Activated naive CD4-positive, alpha-beta T cell treated with anti-CD3 and anti-CD28 coated beads for 36 hours (primary cell): ENCODE measurements at regions not wholly inside any gene's neighbourhood (a gene's known extent, or its start where the extent isn't known, plus 50 kb on each side); places are given as distances from the start of the nearest gene placed in this dataset.
"Not testable (repeated sequence)": the region's sequence is repeated elsewhere in the genome, so short reads cannot be mapped to it uniquely, and the experiment has no call there.

Source experiments
- CTCF ChIA-PET: fragments of 350-600 bp; sonication (Branson Sonifier 250); formaldehyde crosslinking; loops from one replicate; lab custom pipeline; 2021; ENCODE audit warnings: antibody characterized with exemption; lab: Charles Lee
- DNase-seq: peaks from one replicate; pipeline ENCODE4 v3.0.0-alpha.2; 2020
- H3K27ac Mint-ChIP-seq: one replicate; pipeline ENCODE4 v1.8.0; 2021; ENCODE audit warnings: mild to moderate bottlenecking, mixed read lengths
- H3K27me3 Mint-ChIP-seq: one replicate; pipeline ENCODE4 v1.8.0; 2021; ENCODE audit warnings: low read depth, mixed read lengths
- H3K36me3 Mint-ChIP-seq: one replicate; pipeline ENCODE4 v1.8.0; 2021; ENCODE audit warnings: low read depth, mixed read lengths
- H3K4me1 Mint-ChIP-seq: one replicate; pipeline ENCODE4 v1.8.0; 2021; ENCODE audit warnings: low read depth, mixed read lengths
- H3K4me3 Mint-ChIP-seq: one replicate; pipeline ENCODE4 v1.8.0; 2021; ENCODE audit warnings: mild to moderate bottlenecking, moderate library complexity, mixed read lengths
- H3K9me3 Mint-ChIP-seq: one replicate; pipeline ENCODE4 v1.8.0; 2021; ENCODE audit warnings: mixed read lengths
- intact Hi-C: fragments of 100-400 bp; cut with micrococcal nuclease; formaldehyde crosslinking; loops from one replicate; pipeline ENCODE4 v1.15.1; 2023

GRCh38 chr11:96524475-96524874, 134.7 kb downstream of the JRKL start:
- peaks cover 5% of the 10 kb centered on the region for H3K27me3 Mint-ChIP-seq
- H3K36me3 Mint-ChIP-seq, result no peaks in the 10 kb centered on the region
- peaks cover 9% of the 10 kb centered on the region for H3K9me3 Mint-ChIP-seq
- intact Hi-C loops, result no loop called here
- DNase-seq, result no peak
- CTCF ChIA-PET, result interaction anchor here (0.7 to 0.9 kb wide), 2 partner anchors 24 to 30 kb away, joined by 3 to 4 read pairs; no protein-coding TSS in a partner anchor
- H3K4me1 Mint-ChIP-seq, result no peaks in the 10 kb centered on the region
- no peak overlapping the region for H3K4me3 Mint-ChIP-seq
- H3K27ac Mint-ChIP-seq, result no peak overlapping the region

GRCh38 chr11:96530473-96530872, 140.7 kb downstream of the JRKL start:
- no peak for DNase-seq
- Mint-ChIP-seq H3K9me3 (peaks cover 14% of the 10 kb centered on the region), H3K36me3 (no peaks in the 10 kb centered on the region), H3K27ac (no peak overlapping the region), H3K4me1 (no peaks in the 10 kb centered on the region), H3K4me3 (no peak overlapping the region), H3K27me3 (peaks cover 5% of the 10 kb centered on the region)
- intact Hi-C loops, result no loop called here
- CTCF ChIA-PET, result no interaction called here

- H3K9me3 Mint-ChIP-seq, result peaks cover 3% of the 10 kb centered on the region
These were observed 148.3 kb downstream of the JRKL start for GRCh38 chr11:96538104-96538503.

GRCh38 chr11:96538622-96539021, 148.8 kb downstream of the JRKL start:
- intact Hi-C loops, result no loop called here
- no peak overlapping the region for H3K4me3 Mint-ChIP-seq
- no peaks in the 10 kb centered on the region for H3K36me3 Mint-ChIP-seq
- peaks cover 5% of the 10 kb centered on the region for H3K27me3 Mint-ChIP-seq
- no peak for DNase-seq
- CTCF ChIA-PET, result interaction anchor here (2.2 kb wide), 1 partner anchor 74 kb away, joined by 7 read pairs; no protein-coding TSS in a partner anchor
- no peaks in the 10 kb centered on the region for H3K9me3 Mint-ChIP-seq
- no peak overlapping the region for H3K27ac Mint-ChIP-seq
- no peaks in the 10 kb centered on the region for H3K4me1 Mint-ChIP-seq

More at GRCh38 chr11:96538104-96538503, 148.3 kb downstream of the JRKL start:
- H3K4me3 Mint-ChIP-seq, result no peak overlapping the region
- CTCF ChIA-PET, result interaction anchor here (2.2 kb wide), 1 partner anchor 74 kb away, joined by 7 read pairs; no protein-coding TSS in a partner anchor
- no peaks in the 10 kb centered on the region for H3K36me3 Mint-ChIP-seq
- H3K27me3 Mint-ChIP-seq, result peaks cover 5% of the 10 kb centered on the region
- no peaks in the 10 kb centered on the region for H3K4me1 Mint-ChIP-seq
- H3K27ac Mint-ChIP-seq, result no peak overlapping the region
- DNase-seq, result no peak
- intact Hi-C loops, result no loop called here

GRCh38 chr11:96540875-96541274, 151.1 kb downstream of the JRKL start:
- CTCF ChIA-PET, result no interaction called here
- no peaks in the 10 kb centered on the region for H3K4me1 Mint-ChIP-seq
- H3K4me3 Mint-ChIP-seq, result no peak overlapping the region
- no peaks in the 10 kb centered on the region for H3K36me3 Mint-ChIP-seq
- intact Hi-C loops, result no loop called here
- DNase-seq, result no peak
- peaks cover 10% of the 10 kb centered on the region for H3K27me3 Mint-ChIP-seq
- H3K9me3 Mint-ChIP-seq, result no peaks in the 10 kb centered on the region
- no peak overlapping the region for H3K27ac Mint-ChIP-seq

GRCh38 chr11:96543177-96543576, 153.4 kb downstream of the JRKL start:
- H3K9me3 Mint-ChIP-seq, result no peaks in the 10 kb centered on the region
- no peak for DNase-seq
- H3K4me1 Mint-ChIP-seq, result no peaks in the 10 kb centered on the region
- CTCF ChIA-PET, result no interaction called here
- H3K36me3 Mint-ChIP-seq, result no peaks in the 10 kb centered on the region
- H3K27me3 Mint-ChIP-seq, result peaks cover 14% of the 10 kb centered on the region
- H3K4me3 Mint-ChIP-seq, result no peak overlapping the region
- H3K27ac Mint-ChIP-seq, result no peak overlapping the region
- intact Hi-C loops, result no loop called here

- H3K27me3 Mint-ChIP-seq, result peaks cover 14% of the 10 kb centered on the region
- H3K27ac Mint-ChIP-seq, CTCF ChIA-PET, H3K4me1 Mint-ChIP-seq, intact Hi-C loops, H3K4me3 Mint-ChIP-seq, DNase-seq, H3K36me3 Mint-ChIP-seq, H3K9me3 Mint-ChIP-seq: not testable (repeated sequence)
These were observed 155.4 kb downstream of the JRKL start for GRCh38 chr11:96545192-96545591.

- Mint-ChIP-seq H3K4me1 (no peaks in the 10 kb centered on the region), H3K27ac (no peak overlapping the region), H3K27me3 (peaks cover 1% of the 10 kb centered on the region), H3K36me3 (no peaks in the 10 kb centered on the region), H3K4me3 (no peak overlapping the region), H3K9me3 (no peaks in the 10 kb centered on the region)
- CTCF ChIA-PET, result no interaction called here
- intact Hi-C loops, result no loop called here
- no peak for DNase-seq
These were observed 161.3 kb downstream of the JRKL start for GRCh38 chr11:96551136-96551535.

GRCh38 chr11:96554236-96554820, 164.5 kb downstream of the JRKL start:
- Mint-ChIP-seq H3K27ac (no peak overlapping the region), H3K27me3 (no peaks in the 10 kb centered on the region), H3K4me3 (no peak overlapping the region), H3K9me3 (peaks cover 3% of the 10 kb centered on the region), H3K36me3 (no peaks in the 10 kb centered on the region), H3K4me1 (no peaks in the 10 kb centered on the region)
- DNase-seq, result no peak
- intact Hi-C loops, result no loop called here
- CTCF ChIA-PET, result interaction anchor here (0.6 kb wide), 1 partner anchor 30 kb away, joined by 3 read pairs; no protein-coding TSS in a partner anchor

GRCh38 chr11:96555826-96556225, 166.0 kb downstream of the JRKL start:
- DNase-seq, result peak; percentile 5
- intact Hi-C loops, H3K36me3 Mint-ChIP-seq, CTCF ChIA-PET, H3K4me3 Mint-ChIP-seq, H3K4me1 Mint-ChIP-seq, H3K27me3 Mint-ChIP-seq, H3K27ac Mint-ChIP-seq, H3K9me3 Mint-ChIP-seq: not testable (repeated sequence)

- H3K4me1 Mint-ChIP-seq, H3K9me3 Mint-ChIP-seq, H3K4me3 Mint-ChIP-seq, intact Hi-C loops, CTCF ChIA-PET, H3K36me3 Mint-ChIP-seq, H3K27me3 Mint-ChIP-seq, DNase-seq, H3K27ac Mint-ChIP-seq: not testable (repeated sequence)
These were observed 170.9 kb downstream of the JRKL start for GRCh38 chr11:96560727-96561126.

GRCh38 chr11:96567176-96567575, 177.4 kb downstream of the JRKL start:
- H3K9me3 Mint-ChIP-seq, result no peaks in the 10 kb centered on the region
- no peak for DNase-seq
- intact Hi-C loops, result no loop called here

GRCh38 chr11:96567667-96568066, 177.9 kb downstream of the JRKL start:
- CTCF ChIA-PET, result no interaction called here

More at GRCh38 chr11:96567176-96567575, 177.4 kb downstream of the JRKL start:
- no peaks in the 10 kb centered on the region for H3K27me3 Mint-ChIP-seq
- no peaks in the 10 kb centered on the region for H3K36me3 Mint-ChIP-seq
- H3K4me1 Mint-ChIP-seq, result no peaks in the 10 kb centered on the region
- CTCF ChIA-PET, result no interaction called here
- H3K27ac Mint-ChIP-seq, result no peak overlapping the region
- no peak overlapping the region for H3K4me3 Mint-ChIP-seq

More at GRCh38 chr11:96567667-96568066, 177.9 kb downstream of the JRKL start:
- no peak for DNase-seq
- no peak overlapping the region for H3K4me3 Mint-ChIP-seq
- intact Hi-C loops, result no loop called here
- H3K9me3 Mint-ChIP-seq, result no peaks in the 10 kb centered on the region
- H3K27me3 Mint-ChIP-seq, result no peaks in the 10 kb centered on the region
- H3K27ac Mint-ChIP-seq, result no peak overlapping the region
- no peaks in the 10 kb centered on the region for H3K36me3 Mint-ChIP-seq
- no peaks in the 10 kb centered on the region for H3K4me1 Mint-ChIP-seq
